UCSD-AML1 (cell line): ENCODE measurements at regions not wholly inside any gene's neighbourhood (a gene's known extent, or its start where the extent isn't known, plus 50 kb on each side); places are given as distances from the start of the nearest gene placed in this dataset.

ENCODE experiments used
- DNase-seq: peaks from one replicate; lab custom pipeline; 2025; ENCODE audit not compliant: unreplicated experiment; lab: John Stamatoyannopoulos, UW

DNA sequence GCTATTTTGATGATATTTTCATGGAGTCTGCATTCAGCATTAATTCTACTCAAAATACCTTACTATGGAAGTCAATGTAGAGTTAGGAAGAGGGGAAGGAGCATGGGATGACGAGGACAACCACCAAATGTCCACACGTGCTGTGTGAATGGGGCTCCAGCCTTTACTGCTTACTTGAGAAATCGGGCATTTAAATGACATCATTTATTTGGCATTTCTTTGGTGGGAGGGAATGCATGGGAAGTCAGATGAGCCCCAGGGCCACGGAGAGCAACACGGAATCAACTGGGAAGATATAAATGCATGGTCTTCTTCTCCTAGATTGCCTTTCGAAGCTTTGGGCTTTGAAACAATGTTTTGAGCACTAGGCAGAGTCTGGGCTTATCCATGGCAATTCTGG, 458.5 kb upstream of the KLF4 start:
- DNase-seq, result no peak

DNA sequence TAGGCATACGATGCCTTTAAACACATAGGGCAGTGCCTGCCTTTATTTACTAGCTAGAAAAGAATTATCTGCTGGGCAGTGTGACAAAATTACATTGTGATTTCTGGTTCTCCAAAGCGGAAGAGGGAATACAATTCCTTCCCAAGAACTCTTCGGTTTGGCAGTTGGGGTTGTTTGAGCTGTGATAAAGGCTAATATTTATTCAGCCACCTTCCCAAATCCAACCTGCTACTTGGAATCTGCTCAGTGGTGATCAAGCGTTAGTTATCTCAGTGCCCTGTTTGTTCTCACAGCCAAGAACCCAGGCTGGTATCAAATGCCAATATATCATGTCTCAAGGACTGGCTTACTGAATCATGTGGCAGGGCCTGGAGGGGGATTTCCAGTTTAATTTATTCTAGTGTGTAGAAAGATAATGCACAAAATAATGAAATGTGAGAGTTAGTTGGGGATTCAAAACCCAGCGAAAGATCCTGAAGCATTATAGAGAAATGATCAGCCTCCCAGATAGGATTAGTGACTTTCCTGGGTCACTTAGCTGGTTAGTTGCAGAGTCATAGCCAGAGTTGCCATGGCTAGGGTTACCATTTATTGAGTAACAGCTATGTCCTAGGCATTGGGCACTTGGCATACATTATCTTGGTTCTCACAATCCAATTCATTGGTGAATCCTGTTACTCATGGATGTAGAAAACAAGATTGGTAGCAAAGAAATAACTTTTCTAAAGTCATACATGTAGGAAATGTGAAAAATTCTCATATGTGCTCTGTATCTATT, 457.0 kb upstream of the KLF4 start:
- no peak for DNase-seq

DNA sequence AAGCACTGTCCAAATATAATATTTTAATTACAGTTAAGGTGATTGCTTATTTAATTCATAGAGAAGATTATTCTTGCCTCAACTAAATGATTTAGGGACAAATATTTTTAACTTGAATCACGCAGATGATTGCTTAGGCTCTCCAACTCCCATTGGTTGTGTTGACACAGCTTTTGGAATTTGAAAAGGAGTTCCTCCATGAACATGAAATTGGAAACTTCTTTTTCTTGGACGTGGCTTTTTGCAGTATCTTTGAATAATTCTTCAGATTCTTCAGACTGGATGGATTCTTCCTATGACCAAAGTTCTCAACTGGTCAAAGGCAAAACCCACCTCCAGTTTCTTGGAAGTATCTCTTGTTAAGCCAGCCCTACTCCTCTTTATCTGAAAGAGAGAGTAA, 456.4 kb upstream of the KLF4 start:
- DNase-seq, result no peak

DNA sequence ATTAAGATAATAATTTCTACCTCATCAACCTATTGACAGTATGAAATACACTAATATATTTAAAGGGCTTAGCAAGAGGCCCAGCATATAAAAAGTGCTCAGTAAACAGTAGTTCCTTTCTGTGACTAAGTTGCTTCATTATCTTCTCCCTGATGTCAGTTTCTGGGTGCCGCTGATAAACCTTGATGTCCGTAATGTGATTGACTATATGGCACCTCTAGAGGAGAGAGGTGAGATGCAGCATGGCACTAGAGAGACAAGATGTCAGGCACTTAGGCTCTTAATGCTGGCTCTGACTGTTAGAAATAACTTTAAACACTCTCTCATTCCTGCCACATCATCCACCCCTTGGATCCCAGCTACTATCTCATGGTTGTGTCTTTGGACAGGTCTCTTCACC, 455.9 kb upstream of the KLF4 start:
- no peak for DNase-seq

DNA sequence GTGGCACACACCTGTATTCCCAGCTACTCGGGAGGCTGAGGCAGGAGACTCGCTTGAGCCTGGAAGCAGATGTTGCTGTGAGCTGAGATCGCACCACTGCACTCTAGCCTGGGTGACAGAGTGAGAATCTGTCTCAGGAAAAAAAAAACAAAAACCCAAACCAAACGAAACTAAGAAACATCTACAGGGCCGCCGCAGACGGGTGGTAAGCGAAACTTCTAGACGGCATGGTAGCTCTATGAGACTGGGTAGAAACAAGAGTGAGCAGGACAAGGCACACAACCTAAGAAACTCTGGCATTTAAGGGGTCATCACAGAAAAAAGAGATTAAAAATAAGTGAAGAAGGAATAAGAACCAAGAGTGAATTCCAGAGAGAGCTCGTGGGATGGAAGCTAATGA, 454.8 kb upstream of the KLF4 start:
- no peak for DNase-seq

GRCh38 chr9:107943901-107944300, 454.3 kb upstream of the KLF4 start:
- DNase-seq, result no peak

DNA sequence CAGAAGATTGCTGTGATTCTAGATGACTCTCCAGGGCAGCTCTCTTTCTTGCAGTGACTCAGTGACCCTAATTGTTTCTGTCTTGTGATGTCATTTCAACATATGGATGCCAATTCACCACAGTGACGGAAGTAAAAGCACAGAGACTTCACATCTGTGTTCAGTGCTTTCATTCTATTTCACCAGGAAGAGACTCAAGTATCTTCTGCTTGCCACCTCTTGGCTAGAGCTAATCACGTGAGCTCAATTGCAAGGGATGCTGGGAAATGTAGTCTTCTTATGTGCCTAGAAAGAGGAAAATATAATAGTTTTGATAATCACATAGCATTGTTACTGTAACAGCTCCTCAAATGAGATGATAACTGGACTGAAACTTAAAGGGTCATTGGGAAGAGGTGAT, 453.3 kb upstream of the KLF4 start:
- DNase-seq, result no peak

DNA sequence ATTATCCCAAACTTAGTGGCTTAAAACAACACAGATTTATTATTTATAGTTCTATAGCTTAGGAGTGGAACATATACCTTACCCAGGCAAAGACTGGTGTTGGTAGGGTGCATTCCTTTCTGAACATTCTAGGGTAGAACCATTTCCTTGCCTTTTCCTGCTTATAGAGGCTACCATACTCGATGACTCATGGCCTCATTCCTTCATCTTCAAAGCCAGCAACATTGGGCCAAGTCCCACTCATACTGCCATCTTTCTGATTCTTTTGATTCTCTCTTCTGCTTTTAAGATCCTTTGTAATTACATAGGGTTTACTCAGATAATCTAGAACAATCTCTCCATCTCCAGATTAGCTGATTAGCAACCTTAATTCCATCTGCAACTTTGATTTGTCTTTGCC, 452.7 kb upstream of the KLF4 start:
- DNase-seq, result no peak

GRCh38 chr9:107940616-107941595, 451.3 kb upstream of the KLF4 start:
- DNase-seq, result no peak

GRCh38 chr9:107938801-107939386, 449.3 kb upstream of the KLF4 start:
- DNase-seq, result no peak

DNA sequence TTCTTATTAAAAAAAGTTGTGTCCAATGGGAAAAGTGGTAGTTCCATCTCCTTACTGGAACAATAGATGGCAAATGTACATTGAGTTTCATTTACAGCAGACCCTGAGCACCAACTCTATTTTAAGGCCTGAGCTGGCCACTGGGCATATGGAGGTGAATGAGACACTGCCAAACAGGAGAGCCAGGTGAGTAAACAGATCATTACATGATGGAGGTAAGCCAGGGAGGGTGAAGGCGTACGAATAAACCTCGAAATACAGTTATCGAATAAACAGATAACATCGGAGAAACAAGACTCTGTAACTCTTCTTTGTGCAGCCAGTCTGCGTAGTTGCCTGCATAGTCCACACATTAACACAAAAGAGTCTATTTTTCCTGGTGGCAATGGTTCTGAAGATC, 446.4 kb upstream of the KLF4 start:
- DNase-seq, result no peak

DNA sequence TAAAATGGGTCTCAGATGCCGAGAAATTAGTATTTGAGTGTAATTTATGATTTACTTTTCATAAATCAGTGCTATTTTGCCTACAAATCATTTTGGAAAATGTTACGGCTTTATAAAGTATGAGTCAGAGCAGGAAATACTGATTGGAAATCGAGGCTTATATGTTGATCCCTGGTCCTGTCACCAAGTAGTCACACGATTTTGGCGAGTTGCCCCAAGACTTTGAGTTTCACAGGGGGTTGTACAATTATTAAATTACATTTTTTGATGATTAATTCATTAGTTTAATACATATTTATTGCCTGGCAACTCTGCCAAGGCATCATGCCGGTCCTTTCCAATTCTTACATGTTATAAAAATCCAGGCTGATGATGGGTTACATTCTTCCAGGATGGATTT, 443.9 kb upstream of the KLF4 start:
- no peak for DNase-seq

GRCh38 chr9:107933097-107933496, 443.5 kb upstream of the KLF4 start:
- no peak for DNase-seq

DNA sequence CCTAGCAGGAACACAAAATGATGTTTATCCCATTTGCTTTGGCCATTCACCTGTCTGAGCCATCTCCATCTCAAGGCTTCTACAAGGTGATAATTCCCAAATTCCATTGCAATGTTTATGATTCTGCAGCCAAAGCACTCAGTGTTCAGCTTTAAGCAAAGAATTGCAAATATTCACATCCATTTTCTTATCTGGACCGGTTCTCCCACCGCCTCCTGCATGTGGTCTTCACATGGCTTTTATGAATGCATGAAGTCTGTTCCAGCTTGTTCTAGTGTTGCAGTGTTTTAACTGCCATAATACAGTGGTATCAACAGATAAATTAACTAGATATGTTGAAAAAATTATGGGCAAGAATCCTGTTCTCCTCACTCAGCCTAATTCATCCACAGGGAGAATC, 443.0 kb upstream of the KLF4 start:
- DNase-seq, result no peak

DNA sequence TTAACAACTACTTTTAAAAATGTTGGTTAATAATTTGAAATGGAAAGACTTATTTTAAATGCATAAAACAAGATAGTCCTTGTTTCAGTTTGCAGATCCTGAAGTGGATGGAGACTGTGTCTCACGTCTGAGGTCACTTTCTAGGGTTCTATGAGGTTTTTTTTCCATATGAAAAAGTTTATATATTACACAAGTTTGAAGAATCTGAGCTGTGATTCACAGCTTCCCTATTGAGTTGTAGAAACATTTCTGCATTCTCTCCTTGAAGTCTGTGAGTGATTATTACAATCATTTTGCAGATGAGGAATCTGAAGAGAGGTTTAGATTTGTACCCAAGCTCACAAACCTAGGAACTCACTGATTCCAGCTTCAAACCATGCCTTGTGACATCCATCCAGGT, 442.5 kb upstream of the KLF4 start:
- no peak for DNase-seq

GRCh38 chr9:107931071-107931715, 441.6 kb upstream of the KLF4 start:
- DNase-seq, result no peak

GRCh38 chr9:107929443-107929842, 439.9 kb upstream of the KLF4 start:
- DNase-seq, result no peak

- DNase-seq, result no peak
These were observed 439.3 kb upstream of the KLF4 start for GRCh38 chr9:107928701-107929371.

GRCh38 chr9:107927276-107927675, 437.7 kb upstream of the KLF4 start:
- no peak for DNase-seq

DNA sequence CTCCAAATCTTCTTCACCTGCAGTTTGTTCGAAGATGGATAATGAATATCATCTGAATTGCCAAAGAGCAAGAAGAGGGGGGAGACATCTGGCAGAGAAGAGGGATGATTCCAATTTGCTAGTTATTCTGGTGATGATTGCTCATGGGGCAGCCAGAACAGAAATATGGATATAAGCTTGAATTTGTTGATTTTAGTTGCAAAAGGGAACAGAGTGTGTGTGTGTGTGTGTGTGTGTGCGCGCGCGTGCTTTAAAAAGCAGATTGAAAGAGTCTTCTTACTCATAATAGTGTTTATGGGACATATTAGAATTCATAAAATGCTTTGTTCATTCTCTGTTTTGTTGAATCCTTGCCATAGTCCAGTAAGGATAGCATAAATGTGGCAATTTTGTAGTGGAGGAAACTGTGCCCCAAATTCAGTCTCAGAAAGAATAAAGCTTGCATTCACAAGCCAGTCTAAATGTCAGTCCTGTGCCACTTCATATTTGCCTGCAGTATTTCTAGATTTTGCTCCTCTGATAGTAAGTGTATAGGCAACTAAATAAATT, 436.3 kb upstream of the KLF4 start:
- no peak for DNase-seq

DNA sequence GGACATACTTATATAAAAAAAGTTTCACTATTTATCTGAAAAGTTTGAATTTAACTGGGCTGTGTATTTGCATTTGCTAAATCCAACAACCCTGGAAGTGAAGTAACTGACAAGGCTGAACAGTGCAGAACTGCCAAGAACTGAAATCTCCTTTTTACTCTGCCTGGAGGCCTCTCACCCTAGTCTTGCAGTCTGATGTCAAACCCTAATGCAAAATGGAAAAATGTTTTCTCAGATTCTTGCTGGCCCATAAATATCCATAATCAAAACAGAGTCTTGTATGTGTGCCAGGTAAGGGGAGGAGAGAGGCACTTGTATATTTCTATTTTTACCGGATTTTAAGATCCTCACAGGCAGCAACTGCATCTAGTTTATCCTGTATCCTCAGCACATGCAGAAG, 432.7 kb upstream of the KLF4 start:
- no peak for DNase-seq
